Endothelial cell of umbilical vein (primary cell): ENCODE measurements at regions not wholly inside any gene's neighbourhood (a gene's known extent, or its start where the extent isn't known, plus 50 kb on each side); places are given as distances from the start of the nearest gene placed in this dataset.

ENCODE experiments used
- BruUV-seq: library from RNA; stranded (reverse); fragments of 400-500 nt; replicated peaks from 2 replicates; lab custom pipeline; 2021; lab: Mats Ljungman, UMichigan
- CTCF ChIA-PET: fragments of 300-600, 350-600 bp; sonication (Branson Sonifier 250); formaldehyde crosslinking; loops from one replicate; lab custom pipeline; 2021; ENCODE audit warnings: antibody characterized with exemption, inconsistent platforms; lab: Charles Lee
- POLR2A ChIA-PET: fragments of 300-600, 350-600 bp; sonication (Branson Sonifier 250); formaldehyde crosslinking; loops from one replicate; lab custom pipeline; 2021; ENCODE audit warnings: antibody characterized with exemption, inconsistent platforms; lab: Charles Lee
- DNase-seq: peaks from one replicate; pipeline ENCODE4 v3.0.0-alpha.2; 2011; ENCODE audit warnings: low read depth, low spot score
- FAIRE-seq: peaks from 2 replicates; lab custom pipeline; 2011; peaks lifted over from hg19 to GRCh38; lab: Jason Lieb, UNC
- H2AFZ ChIP-seq: 2 replicates; pipeline ENCODE4 v1.6.0; 2012; ENCODE audit warnings: low read depth, low read length, control low read depth, inconsistent platforms
- H3K27ac ChIP-seq: 2 replicates; pipeline ENCODE4 v1.5.1; 2011; ENCODE audit warnings: low read depth, mild to moderate bottlenecking, control low read depth, low read length, moderate library complexity; ENCODE audit not compliant: insufficient read depth
- H3K27me3 ChIP-seq, 2 experiments: 2 replicates each; pipeline versions ENCODE4 v1.6.0 to v1.6.1; 2011; ENCODE audit warnings: low read length in 2 of 2, mixed read lengths in 1 of 2; ENCODE audit not compliant: control insufficient read depth in 2 of 2, insufficient read depth in 2 of 2
- H3K36me3 ChIP-seq, 2 experiments: 2 replicates in 1 of 2; 3 replicates in 1 of 2; pipeline ENCODE4 v1.5.1; 2011; ENCODE audit warnings: low read length in 2 of 2, mild to moderate bottlenecking in 1 of 2, moderate library complexity in 1 of 2; ENCODE audit not compliant: control insufficient read depth in 2 of 2, insufficient read depth in 2 of 2; ENCODE audit errors: extremely low read depth in 1 of 2
- H3K4me1 ChIP-seq: 3 replicates; pipeline ENCODE4 v1.5.1; 2011; ENCODE audit warnings: mild to moderate bottlenecking, low read length; ENCODE audit not compliant: control insufficient read depth, insufficient read depth; ENCODE audit errors: extremely low read depth
- H3K4me2 ChIP-seq: 2 replicates; pipeline ENCODE4 v1.6.1; 2011; ENCODE audit warnings: low read length, control low read depth, mixed read lengths; ENCODE audit not compliant: insufficient read depth
- H3K4me3 ChIP-seq, 3 experiments: fragments of 200-600 bp in 1 of 3; sonication (generic), shearing (Covaris generic) in 1 of 3; replicated peaks in 1 of 3; 2 replicates each; pipeline ENCODE4 v1.5.1; 2011 to 2016; ENCODE audit warnings: control low read depth in 3 of 3, low read length in 3 of 3, mild to moderate bottlenecking in 2 of 3, inconsistent platforms in 1 of 3, low read depth in 1 of 3, moderate library complexity in 1 of 3; ENCODE audit not compliant: insufficient read depth in 1 of 3
- H3K79me2 ChIP-seq: 2 replicates; pipeline ENCODE4 v1.6.0; 2012; ENCODE audit warnings: low read length, inconsistent platforms; ENCODE audit not compliant: control insufficient read depth, insufficient read depth
- H3K9ac ChIP-seq: replicated peaks from 2 replicates; pipeline ENCODE3; 2011; ENCODE audit warnings: low read length, control low read depth; ENCODE audit not compliant: insufficient read depth; ENCODE audit errors: extremely low read depth
- H3K9me1 ChIP-seq: replicated peaks from 3 replicates; pipeline ENCODE4 v1.6.0; 2011; ENCODE audit warnings: mild to moderate bottlenecking, low read length; ENCODE audit not compliant: control insufficient read depth, insufficient read depth; ENCODE audit errors: extremely low read depth
- H3K9me3 ChIP-seq: replicated peaks from 2 replicates; pipeline ENCODE4 v1.5.1; 2012; ENCODE audit warnings: low read length, inconsistent platforms; ENCODE audit not compliant: control insufficient read depth, insufficient read depth
- H4K20me1 ChIP-seq: replicated peaks from 2 replicates; pipeline ENCODE3; 2011; ENCODE audit warnings: mild to moderate bottlenecking, low read length; ENCODE audit not compliant: control insufficient read depth, insufficient read depth; ENCODE audit errors: extremely low read depth
- CTCF ChIP-seq, 2 donors: IDR thresholded peaks; 1 replicate in 1 of 2; 2 replicates in 1 of 2; pipeline ENCODE4 v1.5.1; 2011; ENCODE audit warnings: low read length in 2 of 2, mild to moderate bottlenecking in 2 of 2, moderate library complexity in 2 of 2, control low read depth in 1 of 2, inconsistent platforms in 1 of 2, low read depth in 1 of 2; ENCODE audit not compliant: insufficient read depth in 1 of 2; ENCODE audit errors: extremely low read depth in 1 of 2
- EZH2 ChIP-seq: IDR thresholded peaks from 2 replicates; pipeline ENCODE4 v1.6.1; 2012; ENCODE audit warnings: borderline replicate concordance, low read depth, mild to moderate bottlenecking, moderate library complexity, low read length, inconsistent platforms; ENCODE audit not compliant: severe bottlenecking
- FOS ChIP-seq: IDR thresholded peaks from 2 replicates; pipeline ENCODE4 v1.6.1; 2011; ENCODE audit warnings: mild to moderate bottlenecking, low read length, moderate library complexity, borderline replicate concordance; ENCODE audit not compliant: insufficient read depth
- GATA2 ChIP-seq: IDR thresholded peaks from 2 replicates; pipeline ENCODE4 v1.7.0; 2011; ENCODE audit warnings: low read depth, mild to moderate bottlenecking, moderate library complexity, mixed read lengths, low read length; ENCODE audit not compliant: insufficient read length, insufficient read depth
- JUN ChIP-seq: IDR thresholded peaks from 2 replicates; pipeline ENCODE4 v1.6.1; 2011; ENCODE audit warnings: borderline replicate concordance, low read depth; ENCODE audit not compliant: insufficient read length, insufficient read depth
- MAX ChIP-seq: IDR thresholded peaks from 2 replicates; pipeline ENCODE4 v1.6.1; 2011; ENCODE audit not compliant: insufficient read depth, insufficient read length
- MYC ChIP-seq: IDR thresholded peaks from one replicate; pipeline ENCODE4 v1.6.1; 2011; ENCODE audit warnings: mild to moderate bottlenecking, low read depth, low read length
- POLR2A ChIP-seq: IDR thresholded peaks from 2 replicates; pipeline ENCODE4 v1.6.1; 2012; ENCODE audit warnings: low read depth, mild to moderate bottlenecking, control low read depth, low read length
- POLR2AphosphoS5 ChIP-seq: IDR thresholded peaks from 2 replicates; pipeline ENCODE4 v1.6.1; 2012; ENCODE audit warnings: low read depth, mild to moderate bottlenecking, control low read depth, low read length, moderate library complexity; ENCODE audit not compliant: insufficient read depth
- dilution Hi-C: fragments of 300-500 bp; cut with MboI; formaldehyde crosslinking; loops from one replicate; pipeline ENCODE4 v1.15.0; 2019; ENCODE audit warnings: low sequenced_read_pairs; ENCODE audit not compliant: extremely low pct_ligation_motif_present
- intact Hi-C: fragments of 100-400 bp; cut with micrococcal nuclease; formaldehyde crosslinking; loops from one replicate; pipeline ENCODE4 v1.10.0; 2022

- Histone ChIP-seq H3K4me1 (no peaks in the 10 kb centered on the region), H3K36me3 (no peaks in the 10 kb centered on the region), H3K4me3 (no peak overlapping the region), H3K9me1 (no peaks in the 10 kb centered on the region), H3K4me2 (no peak overlapping the region), H3K27ac (no peak overlapping the region), H3K79me2 (no peaks in the 10 kb centered on the region), H3K9ac (no peak overlapping the region), H4K20me1 (no peaks in the 10 kb centered on the region), H3K9me3 (no peaks in the 10 kb centered on the region), H3K27me3 (no peaks in the 10 kb centered on the region), H2AFZ (no peak overlapping the region)
- dilution Hi-C loops: no loop called here
- BruUV-seq: no TSS peak
- intact Hi-C loops: no loop called here
- ChIA-PET CTCF (no interaction called here), POLR2A (no interaction called here)
- no peak for FAIRE-seq
- DNase-seq: no peak
- TF ChIP-seq MAX (no peak), CTCF (IDR thresholded peaks at IDR 0.05; ENCODE audit: extremely low read depth in 1 of 2, insufficient read depth in 1 of 2, low read depth in 1 of 2, low read length in 2 of 2) (no peak), MYC (no peak), POLR2A (no peak), GATA2 (no peak), POLR2AphosphoS5 (no peak), JUN (no peak), EZH2 (no peak), FOS (no peak)
Observed at GRCh38 chr5:51902512-51902911, 519.3 kb downstream of the ISL1 start.
